Gastroesophageal sphincter (tissue), 4 donors: ENCODE measurements at regions not wholly inside any gene's neighbourhood (a gene's known extent, or its start where the extent isn't known, plus 50 kb on each side); places are given as distances from the start of the nearest gene placed in this dataset.

ENCODE experiments used
- ATAC-seq: fragments of 150-250 bp; one replicate; pipeline ENCODE4 v1.9.1; 2016; ENCODE audit warnings: mild to moderate bottlenecking, moderate library complexity
- H3K27ac ChIP-seq, 4 donors: fragments of 200-600 bp; sonication (generic) in 3 of 4; 1 replicate in 3 of 4; 2 replicates in 1 of 4; pipeline ENCODE4 v1.5.1; 2016 to 2019
- H3K27me3 ChIP-seq: fragments of 200-600 bp; sonication (generic); one replicate; pipeline ENCODE4 v1.5.1; 2019
- H3K36me3 ChIP-seq, 2 donors: fragments of 200-600 bp; sonication (generic); one replicate each; pipeline ENCODE4 v1.5.1; 2019; ENCODE audit warnings: control low read depth in 1 of 2
- H3K4me1 ChIP-seq, 3 donors: fragments of 200-600 bp; sonication (generic); 1 replicate in 2 of 3; 2 replicates in 1 of 3; pipeline ENCODE4 v1.5.1; 2016 to 2019; ENCODE audit warnings: control low read depth in 2 of 3
- H3K4me3 ChIP-seq, 2 donors: fragments of 200-600 bp; sonication (generic); one replicate each; pipeline ENCODE4 v1.5.1; 2019; ENCODE audit warnings: mild to moderate bottlenecking in 1 of 2, moderate library complexity in 1 of 2
- H3K9me3 ChIP-seq, 3 donors: fragments of 200-600 bp; sonication (generic); one replicate each; pipeline ENCODE4 v1.5.1; 2017 to 2019; ENCODE audit warnings: control low read depth in 2 of 3
- EP300 ChIP-seq: sonication (generic); formaldehyde crosslinking; IDR thresholded peaks from one replicate; pipeline ENCODE4 v1.6.1; 2017; ENCODE audit warnings: antibody characterized with exemption, mild to moderate bottlenecking
- POLR2A ChIP-seq, 2 donors: fragments of 450-650 bp; IDR thresholded peaks; one replicate each; pipeline ENCODE4 v1.6.1; 2017; ENCODE audit warnings: antibody characterized with exemption in 2 of 2, mild to moderate bottlenecking in 2 of 2, moderate library complexity in 1 of 2
- POLR2AphosphoS5 ChIP-seq: sonication (generic); formaldehyde crosslinking; IDR thresholded peaks from one replicate; pipeline ENCODE4 v1.6.1; 2017; ENCODE audit warnings: antibody characterized with exemption
- WGBS, 2 donors: methylation state at CpG; one replicate each; pipeline ENCODE4 v1.1.5; 2018; ENCODE audit warnings: low coverage in 1 of 2; 5-methylcytosine and 5-hydroxymethylcytosine counted together
- TF ChIP-seq, protein P1 (sequence below), 4 experiments: fragments of 200-600 bp in 2 of 4; fragments of 450-650 bp in 2 of 4; sonication (generic) in 1 of 4; IDR thresholded peaks; one replicate each; pipeline ENCODE4 v1.5.1; 2017 to 2019; ENCODE audit warnings: antibody characterized with exemption in 4 of 4, mild to moderate bottlenecking in 2 of 4, moderate library complexity in 2 of 4

DNA sequence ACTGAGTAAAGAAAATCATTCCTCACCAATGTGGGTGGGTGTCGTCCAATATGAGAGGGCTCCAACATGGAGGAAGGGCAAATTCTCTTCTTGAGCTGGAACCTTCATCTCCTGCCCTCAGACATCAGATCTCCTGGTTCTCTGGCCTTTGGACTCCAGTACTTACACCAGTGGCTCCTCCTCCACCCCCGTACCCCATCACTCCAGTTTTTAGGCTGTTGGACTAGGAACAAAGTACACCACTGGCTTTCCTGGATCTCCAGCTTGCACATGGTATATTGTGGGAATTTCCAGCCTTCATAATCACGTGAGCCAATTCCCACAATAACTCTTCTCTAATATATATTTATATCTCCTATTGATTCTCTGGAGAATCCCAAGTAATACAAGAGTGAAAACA, 196.9 kb downstream of the PDHA2 start:
- WGBS, 2 donors = 71 to 72% methylated on average over 3 of the region's 3 CpGs
- no peaks in the 10 kb centered on the region for H3K36me3 ChIP-seq
- no peak overlapping the region for H3K4me3 ChIP-seq
- no peaks in the 10 kb centered on the region for H3K4me1 ChIP-seq
- TF ChIP-seq EP300 (no peak), POLR2A (IDR thresholded peaks at IDR 0.05) (no peak), POLR2AphosphoS5 (no peak)
- TF ChIP-seq, protein P1, sequence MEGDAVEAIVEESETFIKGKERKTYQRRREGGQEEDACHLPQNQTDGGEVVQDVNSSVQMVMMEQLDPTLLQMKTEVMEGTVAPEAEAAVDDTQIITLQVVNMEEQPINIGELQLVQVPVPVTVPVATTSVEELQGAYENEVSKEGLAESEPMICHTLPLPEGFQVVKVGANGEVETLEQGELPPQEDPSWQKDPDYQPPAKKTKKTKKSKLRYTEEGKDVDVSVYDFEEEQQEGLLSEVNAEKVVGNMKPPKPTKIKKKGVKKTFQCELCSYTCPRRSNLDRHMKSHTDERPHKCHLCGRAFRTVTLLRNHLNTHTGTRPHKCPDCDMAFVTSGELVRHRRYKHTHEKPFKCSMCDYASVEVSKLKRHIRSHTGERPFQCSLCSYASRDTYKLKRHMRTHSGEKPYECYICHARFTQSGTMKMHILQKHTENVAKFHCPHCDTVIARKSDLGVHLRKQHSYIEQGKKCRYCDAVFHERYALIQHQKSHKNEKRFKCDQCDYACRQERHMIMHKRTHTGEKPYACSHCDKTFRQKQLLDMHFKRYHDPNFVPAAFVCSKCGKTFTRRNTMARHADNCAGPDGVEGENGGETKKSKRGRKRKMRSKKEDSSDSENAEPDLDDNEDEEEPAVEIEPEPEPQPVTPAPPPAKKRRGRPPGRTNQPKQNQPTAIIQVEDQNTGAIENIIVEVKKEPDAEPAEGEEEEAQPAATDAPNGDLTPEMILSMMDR (IDR thresholded peaks at IDR 0.05) = no peak
- H3K27ac ChIP-seq = no peak overlapping the region
- ATAC-seq = no peak
- H3K27me3 ChIP-seq = no peaks in the 10 kb centered on the region
- H3K9me3 ChIP-seq = no peaks in the 10 kb centered on the region

GRCh38 chr4:96037705-96038104, 197.8 kb downstream of the PDHA2 start:
- WGBS, 2 donors = 94 to 100% methylated on average over 2 of the region's 2 CpGs
- Histone ChIP-seq H3K36me3 (no peaks in the 10 kb centered on the region), H3K4me3 (no peak overlapping the region), H3K27ac (no peak overlapping the region), H3K4me1 (no peaks in the 10 kb centered on the region), H3K27me3 (no peaks in the 10 kb centered on the region), H3K9me3 (no peaks in the 10 kb centered on the region)
- no peak for ATAC-seq
- TF ChIP-seq, protein P1 (IDR thresholded peaks at IDR 0.05) = no peak
- no peak for TF ChIP-seq POLR2AphosphoS5
- no peak for TF ChIP-seq EP300
- TF ChIP-seq POLR2A (IDR thresholded peaks at IDR 0.05) = no peak

- WGBS, 2 donors = 6 to 8% methylated on average over 1 of the region's 1 CpG
- Histone ChIP-seq H3K27ac (no peak overlapping the region), H3K36me3 (no peaks in the 10 kb centered on the region), H3K27me3 (no peaks in the 10 kb centered on the region), H3K4me3 (no peak overlapping the region), H3K9me3 (no peaks in the 10 kb centered on the region), H3K4me1 (no peaks in the 10 kb centered on the region)
- no peak for TF ChIP-seq POLR2AphosphoS5
- no peak for TF ChIP-seq EP300
- TF ChIP-seq, protein P1 (IDR thresholded peaks at IDR 0.05) = no peak
- no peak for TF ChIP-seq POLR2A (IDR thresholded peaks at IDR 0.05)
- ATAC-seq = no peak
Measured at GRCh38 chr4:96039217-96039616, 199.3 kb downstream of the PDHA2 start.

DNA sequence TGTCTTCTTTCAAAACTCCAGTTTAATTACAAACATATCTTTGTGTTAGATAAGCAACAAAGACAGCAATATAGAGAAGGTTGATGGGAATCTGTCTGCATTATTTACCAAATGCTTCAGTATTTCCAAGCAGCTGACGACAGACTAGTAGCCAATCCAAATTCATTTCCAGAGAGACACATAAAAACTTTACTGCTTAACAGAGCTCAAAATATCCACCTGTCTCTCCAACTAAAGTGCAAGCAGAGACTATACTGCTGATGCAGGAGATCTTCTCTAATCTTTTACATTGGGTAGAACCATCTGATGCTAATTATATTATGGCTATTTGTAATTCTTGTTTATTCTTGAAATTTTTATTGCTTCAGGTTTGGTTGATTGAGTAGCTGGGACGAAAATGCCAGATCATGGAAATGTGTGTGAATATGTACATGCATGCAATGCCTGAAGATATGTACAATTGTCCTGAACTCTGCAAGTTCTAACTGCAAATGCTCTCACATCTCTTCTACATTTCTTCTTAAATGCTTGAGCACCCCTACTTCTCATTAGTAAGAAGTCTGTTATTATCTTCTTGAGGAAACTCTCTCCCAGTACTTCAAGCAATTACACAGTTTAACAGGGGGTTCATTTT, 200.0 kb downstream of the PDHA2 start:
- no peak overlapping the region for H3K27ac ChIP-seq
- no peak overlapping the region for H3K4me3 ChIP-seq
- no peaks in the 10 kb centered on the region for H3K9me3 ChIP-seq
- no peak for ATAC-seq
- no peaks in the 10 kb centered on the region for H3K27me3 ChIP-seq
- no peaks in the 10 kb centered on the region for H3K4me1 ChIP-seq
- TF ChIP-seq POLR2AphosphoS5 = no peak
- TF ChIP-seq, protein P1 (IDR thresholded peaks at IDR 0.05) = no peak
- TF ChIP-seq EP300 = no peak
- TF ChIP-seq POLR2A (IDR thresholded peaks at IDR 0.05) = no peak
- no peaks in the 10 kb centered on the region for H3K36me3 ChIP-seq
- WGBS, 2 donors = 37 to 50% methylated on average over 2 of the region's 2 CpGs

GRCh38 chr4:96044971-96045370, 205.1 kb downstream of the PDHA2 start:
- H3K27me3 ChIP-seq = no peaks in the 10 kb centered on the region
- H3K4me1 ChIP-seq = no peaks in the 10 kb centered on the region
- WGBS, 2 donors = 80 to 84% methylated on average over 3 to 4 of the region's 4 CpGs
- H3K9me3 ChIP-seq = no peaks in the 10 kb centered on the region
- no peak for ATAC-seq
- no peak overlapping the region for H3K4me3 ChIP-seq
- TF ChIP-seq EP300 (no peak), POLR2AphosphoS5 (no peak), POLR2A (IDR thresholded peaks at IDR 0.05) (no peak)
- TF ChIP-seq, protein P1 (IDR thresholded peaks at IDR 0.05) = no peak
- H3K36me3 ChIP-seq = no peaks in the 10 kb centered on the region
- no peak overlapping the region for H3K27ac ChIP-seq
